GM10266 (cell line): ENCODE measurements at regions not wholly inside any gene's neighbourhood (a gene's known extent, or its start where the extent isn't known, plus 50 kb on each side); places are given as distances from the start of the nearest gene placed in this dataset.

Source experiments
- DNase-seq: peaks from one replicate; pipeline ENCODE4 v3.0.0; 2012; ENCODE audit errors: extremely low spot score
- CTCF ChIP-seq: IDR thresholded peaks from 2 replicates; pipeline ENCODE4 v1.5.1; 2012; ENCODE audit warnings: mild to moderate bottlenecking, low read depth; ENCODE audit not compliant: control insufficient read depth, insufficient read depth; ENCODE audit errors: missing control alignments

GRCh38 chr7:17485368-17485767 lies 186.9 kb downstream of the AHR start:
- TF ChIP-seq CTCF = no peak
- no peak for DNase-seq

- no peak for TF ChIP-seq CTCF
These were observed 187.5 kb downstream of the AHR start for GRCh38 chr7:17485904-17486303.

DNA sequence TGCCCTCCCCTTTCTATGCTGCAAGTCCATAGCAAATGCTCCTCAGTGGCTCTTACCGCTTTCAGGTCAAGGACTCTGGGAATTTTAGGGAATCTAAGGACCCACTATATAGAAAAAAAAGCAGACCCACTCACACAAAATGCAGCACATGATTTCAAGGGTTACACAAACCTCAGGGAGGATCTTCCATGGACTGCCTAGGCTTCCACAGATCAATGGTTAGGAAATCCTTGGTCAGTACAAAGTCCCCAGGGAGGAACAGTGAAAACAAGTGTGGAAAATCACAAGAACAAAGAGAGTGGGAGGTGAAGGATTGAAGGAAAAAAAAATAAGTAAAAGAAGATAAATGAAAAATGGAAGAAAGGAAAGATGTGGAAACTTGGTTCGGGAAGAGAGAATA lies 188.4 kb downstream of the AHR start:
- no peak for DNase-seq
- no peak for TF ChIP-seq CTCF

More at GRCh38 chr7:17485904-17486303, 187.5 kb downstream of the AHR start:
- no peak for DNase-seq

- DNase-seq = no peak
- TF ChIP-seq CTCF = no peak
These were observed 188.9 kb downstream of the AHR start for GRCh38 chr7:17487343-17487742.

GRCh38 chr7:17488829-17489228 lies 190.4 kb downstream of the AHR start:
- DNase-seq = no peak
- no peak for TF ChIP-seq CTCF

DNA sequence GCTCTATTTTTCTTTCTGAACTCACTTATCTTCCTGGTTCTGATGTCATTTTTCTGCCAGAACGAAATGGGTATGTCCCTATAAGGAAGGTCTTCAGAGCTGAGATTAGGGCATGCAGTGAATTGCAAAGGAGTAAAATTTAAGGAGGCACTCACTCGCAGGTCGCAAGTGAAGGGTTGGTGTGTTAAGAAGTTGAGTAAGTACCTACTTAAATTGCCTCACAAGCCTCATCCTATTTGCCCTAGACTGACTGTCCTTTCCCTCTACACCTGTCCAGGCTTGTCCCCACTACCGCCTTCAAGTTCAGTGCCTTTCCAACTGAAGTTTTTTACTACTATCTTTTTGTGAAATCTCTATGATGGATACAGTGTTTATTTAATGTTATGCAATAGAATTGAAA lies 191.5 kb downstream of the AHR start:
- no peak for DNase-seq
- no peak for TF ChIP-seq CTCF

GRCh38 chr7:17490825-17491224 lies 192.4 kb downstream of the AHR start:
- TF ChIP-seq CTCF = no peak
- DNase-seq = no peak
